ENCODE measurements at regions not wholly inside any gene's neighbourhood (a gene's known extent, or its start where the extent isn't known, plus 50 kb on each side); places are given as distances from the start of the nearest gene placed in this dataset.

DNA sequence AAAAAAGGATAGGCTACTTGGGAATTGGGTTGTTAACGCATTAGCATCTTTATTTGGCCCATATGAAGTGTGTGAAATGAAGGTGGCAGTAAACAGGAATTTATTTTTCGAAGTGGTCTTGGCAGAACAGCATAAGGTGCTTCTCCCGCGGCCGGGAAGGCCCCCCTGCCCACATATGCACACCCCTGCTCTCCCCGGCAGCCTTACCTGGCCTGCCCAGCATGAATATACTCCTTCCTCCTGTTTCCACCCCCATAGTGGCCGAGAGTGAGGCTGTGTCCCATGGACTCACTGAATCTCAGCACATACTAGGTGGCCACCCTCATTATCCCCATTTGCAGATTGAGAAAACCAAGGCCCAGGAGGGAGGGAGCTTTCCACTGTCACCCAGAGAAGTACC is 54.0 kb upstream of the OLFM1 start:
- TF ChIP-seq GATA3 (IDR thresholded peaks at IDR 0.05; ENCODE audit: low read depth, low read length) = no peak
- no peak for TF ChIP-seq GATA2 (IDR thresholded peaks at IDR 0.05; ENCODE audit: low read depth, low read length)

Measured in SH-SY5Y (cell line).